ENCODE measurements at regions not wholly inside any gene's neighbourhood (a gene's known extent, or its start where the extent isn't known, plus 50 kb on each side); places are given as distances from the start of the nearest gene placed in this dataset.
A peak's percentile ranks its signal among the peaks of the same experiment; 100 is the strongest.

DNA sequence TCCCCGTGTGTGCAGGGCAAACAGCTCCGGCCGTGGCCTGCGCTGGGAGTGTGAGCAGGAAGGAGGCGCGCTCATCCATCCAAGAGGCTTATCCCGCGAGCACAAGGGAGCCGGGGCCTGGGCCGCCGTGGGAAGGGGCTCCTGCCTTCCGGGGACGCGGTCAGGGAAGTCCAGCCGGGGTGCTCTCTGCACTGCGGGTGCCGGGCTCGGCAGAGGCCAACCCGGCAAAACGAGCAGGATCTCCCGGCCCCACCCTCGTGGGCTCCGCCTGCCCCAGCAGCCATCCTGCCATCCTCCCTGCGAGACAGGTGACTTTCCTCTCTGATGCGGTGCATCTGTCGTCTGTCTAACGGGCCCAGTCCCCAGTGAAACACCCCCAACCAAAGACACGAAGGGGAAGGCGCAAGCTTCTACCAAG is 244.2 kb downstream of the AUH start:
- Histone ChIP-seq H3K27ac (ENCODE audit: low read length) (no peak overlapping the region), H3K36me3 (ENCODE audit: low read depth, low read length) (no peaks in the 10 kb centered on the region), H4K20me1 (ENCODE audit: low read length) (no peaks in the 10 kb centered on the region), H3K9me2 (replicated peaks; ENCODE audit: low read length) (no peaks in the 10 kb centered on the region), H3F3A (ENCODE audit: low read length, unreplicated experiment) (no peaks in the 10 kb centered on the region), H2AFZ (ENCODE audit: low read length) (no peak overlapping the region), H3K4me1 (ENCODE audit: insufficient read depth, low read length) (peaks cover 23% of the 10 kb centered on the region), H3K9ac (ENCODE audit: low read length) (no peak overlapping the region), H3K79me2 (ENCODE audit: low read length) (no peaks in the 10 kb centered on the region), H3K4me2 (ENCODE audit: low read length) (no peak overlapping the region), H3K9me3 (ENCODE audit: low read length) (no peaks in the 10 kb centered on the region), H3K27me3 (ENCODE audit: low read length) (no peaks in the 10 kb centered on the region), H3K4me3 (ENCODE audit: low read length) (no peak overlapping the region)
- CTCF ChIA-PET = no interaction called here
- ATAC-seq (no peak), DNase-seq (no peak)
- BruUV-seq (replicated peaks) = no TSS peak
- TF ChIP-seq EZH2phosphoT487 (IDR thresholded peaks at IDR 0.05; ENCODE audit: borderline replicate concordance, low read length) = no peak
- no peak for TF ChIP-seq EZH2 (IDR thresholded peaks at IDR 0.05; ENCODE audit: low read length, unreplicated experiment)
- TF ChIP-seq, protein P1, sequence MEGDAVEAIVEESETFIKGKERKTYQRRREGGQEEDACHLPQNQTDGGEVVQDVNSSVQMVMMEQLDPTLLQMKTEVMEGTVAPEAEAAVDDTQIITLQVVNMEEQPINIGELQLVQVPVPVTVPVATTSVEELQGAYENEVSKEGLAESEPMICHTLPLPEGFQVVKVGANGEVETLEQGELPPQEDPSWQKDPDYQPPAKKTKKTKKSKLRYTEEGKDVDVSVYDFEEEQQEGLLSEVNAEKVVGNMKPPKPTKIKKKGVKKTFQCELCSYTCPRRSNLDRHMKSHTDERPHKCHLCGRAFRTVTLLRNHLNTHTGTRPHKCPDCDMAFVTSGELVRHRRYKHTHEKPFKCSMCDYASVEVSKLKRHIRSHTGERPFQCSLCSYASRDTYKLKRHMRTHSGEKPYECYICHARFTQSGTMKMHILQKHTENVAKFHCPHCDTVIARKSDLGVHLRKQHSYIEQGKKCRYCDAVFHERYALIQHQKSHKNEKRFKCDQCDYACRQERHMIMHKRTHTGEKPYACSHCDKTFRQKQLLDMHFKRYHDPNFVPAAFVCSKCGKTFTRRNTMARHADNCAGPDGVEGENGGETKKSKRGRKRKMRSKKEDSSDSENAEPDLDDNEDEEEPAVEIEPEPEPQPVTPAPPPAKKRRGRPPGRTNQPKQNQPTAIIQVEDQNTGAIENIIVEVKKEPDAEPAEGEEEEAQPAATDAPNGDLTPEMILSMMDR (conservative IDR thresholded peaks at IDR 0.05; ENCODE audit: low read depth, low read length) = no peak
- POLR2A ChIA-PET (ENCODE audit: unreplicated experiment) = no interaction called here
- intact Hi-C loops (cut with micrococcal nuclease) = loop anchor here (5.0 kb wide), 1 partner anchor 45 kb away; no protein-coding TSS in a partner anchor

DNA sequence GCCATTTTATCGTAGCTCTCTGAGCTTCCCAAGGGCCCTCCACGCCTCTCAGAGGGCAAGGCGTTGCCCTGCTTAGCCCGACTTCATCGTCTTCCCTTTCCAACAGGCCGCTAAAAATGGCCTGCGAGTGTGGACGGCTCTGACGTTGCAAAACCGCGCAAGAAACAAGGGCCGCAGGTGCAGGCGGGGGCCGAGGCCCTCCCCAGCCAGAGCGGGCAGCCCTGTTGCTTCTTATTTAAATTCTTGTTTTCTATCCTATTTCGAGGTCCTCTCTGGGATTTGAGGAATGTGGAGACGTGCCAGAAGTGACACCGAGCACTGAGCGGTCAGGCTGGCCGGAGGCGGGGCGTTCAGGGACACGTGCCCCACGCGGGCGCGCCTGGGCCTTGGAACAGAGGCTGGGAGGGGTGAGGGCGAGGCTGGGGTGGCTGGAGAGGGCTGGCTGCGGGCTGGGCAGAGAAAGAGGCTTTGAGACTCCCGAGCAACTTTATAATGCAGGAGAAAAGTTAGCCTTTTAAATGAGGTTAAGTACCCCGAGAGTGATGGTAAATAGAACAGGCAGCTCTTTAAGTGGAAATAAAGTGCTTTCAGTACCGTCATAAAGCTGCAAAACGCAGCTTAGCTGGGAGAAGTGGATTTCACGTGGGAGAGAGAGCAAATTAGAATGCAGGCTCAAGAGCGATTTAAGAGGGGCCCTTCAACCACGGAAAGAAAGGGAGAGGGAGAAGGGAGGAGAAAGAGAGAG is 243.6 kb downstream of the AUH start:
- H3K9ac ChIP-seq (ENCODE audit: low read length) = no peak overlapping the region
- H3K4me2 ChIP-seq (ENCODE audit: low read length) = no peak overlapping the region
- no peaks in the 10 kb centered on the region for H4K20me1 ChIP-seq (ENCODE audit: low read length)
- intact Hi-C loops (cut with micrococcal nuclease) = loop anchor here (5.0 kb wide), 1 partner anchor 44 kb away; no protein-coding TSS in a partner anchor
- DNase-seq = no peak
- ChIA-PET POLR2A (ENCODE audit: unreplicated experiment) (no interaction called here), CTCF (no interaction called here)
- no peaks in the 10 kb centered on the region for H3F3A ChIP-seq (ENCODE audit: low read length, unreplicated experiment)
- no peak overlapping the region for H3K4me3 ChIP-seq (ENCODE audit: low read length)
- H3K79me2 ChIP-seq (ENCODE audit: low read length) = no peaks in the 10 kb centered on the region
- TF ChIP-seq EZH2phosphoT487 (IDR thresholded peaks at IDR 0.05; ENCODE audit: borderline replicate concordance, low read length) = no peak
- TF ChIP-seq EZH2 (IDR thresholded peaks at IDR 0.05; ENCODE audit: low read length, unreplicated experiment) = no peak
- TF ChIP-seq, protein P1 (conservative IDR thresholded peaks at IDR 0.05; ENCODE audit: low read depth, low read length) = no peak
- H3K27ac ChIP-seq (ENCODE audit: low read length) = no peak overlapping the region
- peaks cover 23% of the 10 kb centered on the region for H3K4me1 ChIP-seq (ENCODE audit: insufficient read depth, low read length)
- no peaks in the 10 kb centered on the region for H3K9me3 ChIP-seq (ENCODE audit: low read length)
- no TSS peak for BruUV-seq (replicated peaks)
- no peak for ATAC-seq
- no peak overlapping the region for H2AFZ ChIP-seq (ENCODE audit: low read length)
- no peaks in the 10 kb centered on the region for H3K36me3 ChIP-seq (ENCODE audit: low read depth, low read length)
- H3K9me2 ChIP-seq (replicated peaks; ENCODE audit: low read length) = no peaks in the 10 kb centered on the region
- H3K27me3 ChIP-seq (ENCODE audit: low read length) = no peaks in the 10 kb centered on the region

DNA sequence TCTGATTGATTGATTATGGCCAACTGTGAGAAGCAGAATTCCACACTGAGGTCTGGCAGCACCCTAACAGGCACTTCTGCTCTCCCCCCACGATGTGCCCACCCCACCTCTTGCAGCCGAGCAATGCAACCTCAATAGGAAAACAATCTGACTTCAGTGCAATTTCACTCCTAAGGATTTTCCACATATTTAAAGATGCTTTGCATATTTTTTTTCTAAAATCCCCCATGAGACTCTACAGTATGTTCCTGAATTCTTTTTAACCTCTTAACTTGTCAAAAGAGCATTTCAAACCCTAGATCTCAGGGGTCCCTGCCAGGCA is 243.1 kb downstream of the AUH start:
- H3K4me1 ChIP-seq (ENCODE audit: insufficient read depth, low read length) = peaks cover 23% of the 10 kb centered on the region
- H3K27ac ChIP-seq (ENCODE audit: low read length) = peak overlapping the region; percentile 84
- no peaks in the 10 kb centered on the region for H3F3A ChIP-seq (ENCODE audit: low read length, unreplicated experiment)
- ChIA-PET POLR2A (ENCODE audit: unreplicated experiment) (no interaction called here), CTCF (no interaction called here)
- intact Hi-C loops (cut with micrococcal nuclease) = loop anchor here (5.0 kb wide), 1 partner anchor 44 kb away; no protein-coding TSS in a partner anchor
- no peaks in the 10 kb centered on the region for H3K79me2 ChIP-seq (ENCODE audit: low read length)
- H3K4me2 ChIP-seq (ENCODE audit: low read length) = peak overlapping the region; percentile 79
- no peaks in the 10 kb centered on the region for H4K20me1 ChIP-seq (ENCODE audit: low read length)
- no peak for ATAC-seq
- no peaks in the 10 kb centered on the region for H3K9me3 ChIP-seq (ENCODE audit: low read length)
- DNase-seq = no peak
- no peaks in the 10 kb centered on the region for H3K27me3 ChIP-seq (ENCODE audit: low read length)
- no peak overlapping the region for H3K4me3 ChIP-seq (ENCODE audit: low read length)
- H3K36me3 ChIP-seq (ENCODE audit: low read depth, low read length) = no peaks in the 10 kb centered on the region
- H2AFZ ChIP-seq (ENCODE audit: low read length) = peak overlapping the region; percentile 48
- no TSS peak for BruUV-seq (replicated peaks)
- no peak overlapping the region; the same call in 1 of the 2 replicates for H3K9ac ChIP-seq (ENCODE audit: low read length)
- no peaks in the 10 kb centered on the region for H3K9me2 ChIP-seq (replicated peaks; ENCODE audit: low read length)
- TF ChIP-seq EZH2phosphoT487 (IDR thresholded peaks at IDR 0.05; ENCODE audit: borderline replicate concordance, low read length) (no peak), EZH2 (IDR thresholded peaks at IDR 0.05; ENCODE audit: low read length, unreplicated experiment) (no peak)
- TF ChIP-seq, protein P1 (conservative IDR thresholded peaks at IDR 0.05; ENCODE audit: low read depth, low read length) = no peak

Measured in PC-3 (cell line).